ENCODE measurements at regions not wholly inside any gene's neighbourhood (a gene's known extent, or its start where the extent isn't known, plus 50 kb on each side); places are given as distances from the start of the nearest gene placed in this dataset.

- DNase-seq (ENCODE audit: low spot score in 2 of 2) (no peak), ATAC-seq (ENCODE audit: low read depth) (no peak)
- H3K36me3 Mint-ChIP-seq = no peaks in the 10 kb centered on the region
- no peaks in the 10 kb centered on the region for H3K4me1 Mint-ChIP-seq
- no peak overlapping the region for H3K27ac Mint-ChIP-seq
- no peak overlapping the region for H3K4me3 Mint-ChIP-seq
- H3K27me3 Mint-ChIP-seq = no peaks in the 10 kb centered on the region
- peaks cover 4% of the 10 kb centered on the region for H3K9me3 Mint-ChIP-seq
These were observed 163.3 kb upstream of the ADAMTS5 start for GRCh38 chr21:27130154-27130553.

DNA sequence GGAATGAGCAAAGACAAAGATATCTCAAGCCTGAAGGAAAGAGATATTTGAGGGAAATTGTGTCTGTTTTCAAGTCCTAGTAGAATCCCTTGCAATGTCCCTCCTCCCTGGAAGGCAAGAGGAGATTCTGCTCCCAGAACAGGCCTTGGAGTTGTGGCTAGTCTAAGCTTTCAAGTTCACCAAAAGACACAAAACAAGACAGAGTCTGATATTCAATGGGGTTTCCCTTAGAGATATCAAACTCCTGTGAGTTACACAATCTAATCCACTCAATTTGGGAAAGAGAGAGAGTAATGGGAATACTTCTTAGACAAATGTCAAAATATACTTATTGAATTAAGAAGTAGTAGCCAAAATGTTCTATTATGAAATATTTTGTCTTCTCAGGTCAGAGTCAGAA, 162.8 kb upstream of the ADAMTS5 start:
- ATAC-seq (ENCODE audit: low read depth) = no peak
- H3K27me3 Mint-ChIP-seq = no peaks in the 10 kb centered on the region
- H3K36me3 Mint-ChIP-seq = no peaks in the 10 kb centered on the region
- no peak overlapping the region for H3K27ac Mint-ChIP-seq
- peaks cover 4% of the 10 kb centered on the region for H3K9me3 Mint-ChIP-seq
- H3K4me1 Mint-ChIP-seq = no peaks in the 10 kb centered on the region
- H3K4me3 Mint-ChIP-seq = no peak overlapping the region
- no peak for DNase-seq (ENCODE audit: low spot score in 2 of 2)

- Mint-ChIP-seq H3K36me3 (no peaks in the 10 kb centered on the region), H3K27ac (no peak overlapping the region), H3K27me3 (no peaks in the 10 kb centered on the region), H3K4me3 (no peak overlapping the region), H3K9me3 (peaks cover 4% of the 10 kb centered on the region), H3K4me1 (no peaks in the 10 kb centered on the region)
- ATAC-seq (ENCODE audit: low read depth) = no peak
- DNase-seq (ENCODE audit: low spot score in 2 of 2) = no peak
These were observed 162.3 kb upstream of the ADAMTS5 start for GRCh38 chr21:27129215-27129614.

DNA sequence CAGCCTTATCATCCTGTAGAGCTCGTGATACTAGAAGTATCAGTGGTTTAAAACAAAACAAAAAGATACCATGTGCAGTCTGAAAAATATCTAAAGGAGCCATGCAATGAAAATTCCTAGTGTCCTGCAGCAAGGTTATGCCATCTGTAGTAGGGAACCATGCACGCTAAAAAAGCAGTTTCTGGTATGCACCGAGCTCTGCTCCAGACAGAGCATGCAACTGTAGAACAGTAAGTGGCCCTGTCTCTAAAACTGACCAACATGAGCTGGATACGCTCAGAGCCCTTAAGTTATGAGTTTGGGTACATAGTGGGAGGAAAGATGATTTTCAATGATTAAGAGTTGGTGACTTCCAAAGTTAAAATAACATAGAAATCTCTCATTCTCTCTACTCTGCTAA, 159.3 kb upstream of the ADAMTS5 start:
- H3K9me3 Mint-ChIP-seq = no peaks in the 10 kb centered on the region
- no peaks in the 10 kb centered on the region for H3K27me3 Mint-ChIP-seq
- DNase-seq (ENCODE audit: low spot score in 2 of 2) (no peak), ATAC-seq (ENCODE audit: low read depth) (no peak)
- H3K36me3 Mint-ChIP-seq = no peaks in the 10 kb centered on the region
- no peak overlapping the region for H3K27ac Mint-ChIP-seq
- H3K4me3 Mint-ChIP-seq = no peak overlapping the region
- no peaks in the 10 kb centered on the region for H3K4me1 Mint-ChIP-seq

DNA sequence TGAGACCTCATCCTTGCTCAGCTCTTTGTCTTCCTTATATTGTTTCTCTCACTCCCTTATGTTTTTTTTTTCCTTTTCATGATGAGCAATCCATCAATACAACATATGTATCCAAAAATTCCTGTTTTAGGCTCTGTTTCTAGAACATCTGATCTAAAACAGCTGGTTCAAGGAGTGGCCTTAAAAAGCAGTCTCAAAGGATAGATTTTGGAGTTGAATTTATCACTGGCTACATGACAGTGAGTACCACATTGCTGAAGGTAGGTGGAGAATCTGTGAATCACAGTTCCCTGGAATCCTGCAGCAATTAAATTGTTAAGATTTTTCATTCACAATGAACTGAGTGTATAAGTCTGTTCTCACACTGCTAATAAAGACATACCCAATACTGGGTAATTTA, 155.8 kb upstream of the ADAMTS5 start:
- H3K36me3 Mint-ChIP-seq = no peaks in the 10 kb centered on the region
- H3K27me3 Mint-ChIP-seq = no peaks in the 10 kb centered on the region
- H3K4me1 Mint-ChIP-seq = no peaks in the 10 kb centered on the region
- DNase-seq (ENCODE audit: low spot score in 2 of 2) = no peak
- no peaks in the 10 kb centered on the region for H3K9me3 Mint-ChIP-seq
- no peak overlapping the region for H3K27ac Mint-ChIP-seq
- ATAC-seq (ENCODE audit: low read depth) = no peak
- H3K4me3 Mint-ChIP-seq = no peak overlapping the region

DNA sequence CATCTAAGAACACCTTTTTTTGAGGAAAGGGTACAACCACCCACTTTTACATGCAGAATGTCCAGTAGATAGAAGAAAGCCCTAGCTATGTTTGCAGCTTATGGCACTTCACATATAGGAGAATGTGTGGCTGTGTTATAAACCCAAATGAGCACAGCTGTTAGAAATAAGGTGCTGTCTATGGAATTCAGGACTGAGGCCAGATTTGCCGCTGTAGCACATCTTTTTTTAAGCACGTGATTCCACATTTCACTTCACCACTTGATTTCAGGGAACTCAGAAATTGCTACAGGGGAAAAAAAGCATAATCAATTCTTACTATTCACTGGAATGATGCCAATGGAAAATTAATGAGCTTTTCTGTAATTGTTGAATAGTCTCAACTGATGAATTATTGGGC, 147.2 kb upstream of the ADAMTS5 start:
- H3K36me3 Mint-ChIP-seq = no peaks in the 10 kb centered on the region
- ATAC-seq (ENCODE audit: low read depth) = no peak
- no peaks in the 10 kb centered on the region for H3K4me1 Mint-ChIP-seq
- no peak for DNase-seq (ENCODE audit: low spot score in 2 of 2)
- peaks cover 4% of the 10 kb centered on the region for H3K9me3 Mint-ChIP-seq
- no peaks in the 10 kb centered on the region for H3K27me3 Mint-ChIP-seq
- H3K27ac Mint-ChIP-seq = no peak overlapping the region
- no peak overlapping the region for H3K4me3 Mint-ChIP-seq

GRCh38 chr21:27112186-27112585, 145.3 kb upstream of the ADAMTS5 start:
- no peaks in the 10 kb centered on the region for H3K27me3 Mint-ChIP-seq
- no peak overlapping the region for H3K4me3 Mint-ChIP-seq
- DNase-seq (ENCODE audit: low spot score in 2 of 2) (no peak), ATAC-seq (ENCODE audit: low read depth) (no peak)
- peaks cover 4% of the 10 kb centered on the region for H3K9me3 Mint-ChIP-seq
- H3K36me3 Mint-ChIP-seq = no peaks in the 10 kb centered on the region
- H3K4me1 Mint-ChIP-seq = no peaks in the 10 kb centered on the region
- H3K27ac Mint-ChIP-seq = no peak overlapping the region

DNA sequence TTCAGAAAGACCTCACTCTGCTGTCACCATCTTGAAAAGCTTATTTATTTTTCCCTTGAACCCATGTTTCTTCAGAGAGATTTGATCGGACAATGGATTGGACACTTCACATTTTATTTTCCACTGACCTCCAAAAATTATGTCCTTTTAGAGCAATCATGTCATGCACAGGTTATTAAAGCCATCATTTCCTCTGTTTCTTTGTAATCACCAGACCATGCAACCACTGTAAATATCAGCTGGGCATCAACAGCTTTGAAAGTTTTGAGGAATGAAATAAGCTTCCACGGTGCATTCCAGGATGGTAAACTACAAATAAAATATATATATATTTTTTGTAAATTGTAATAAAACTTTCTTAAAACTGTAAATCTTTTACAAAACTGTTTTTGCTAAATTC, 144.1 kb upstream of the ADAMTS5 start:
- H3K27ac Mint-ChIP-seq = no peak overlapping the region
- no peak for ATAC-seq (ENCODE audit: low read depth)

GRCh38 chr21:27108701-27109100, 141.8 kb upstream of the ADAMTS5 start:
- DNase-seq (ENCODE audit: low spot score in 2 of 2) (no peak), ATAC-seq (ENCODE audit: low read depth) (no peak)
- Mint-ChIP-seq H3K27ac (no peak overlapping the region), H3K27me3 (no peaks in the 10 kb centered on the region), H3K36me3 (no peaks in the 10 kb centered on the region), H3K4me1 (no peaks in the 10 kb centered on the region), H3K4me3 (no peak overlapping the region), H3K9me3 (peaks cover 5% of the 10 kb centered on the region)

More for the DNA sequence above, 144.1 kb upstream of the ADAMTS5 start:
- H3K4me1 Mint-ChIP-seq = no peaks in the 10 kb centered on the region
- no peak overlapping the region for H3K4me3 Mint-ChIP-seq
- H3K9me3 Mint-ChIP-seq = peaks cover 6% of the 10 kb centered on the region
- no peaks in the 10 kb centered on the region for H3K36me3 Mint-ChIP-seq
- DNase-seq (ENCODE audit: low spot score in 2 of 2) = no peak
- no peaks in the 10 kb centered on the region for H3K27me3 Mint-ChIP-seq

DNA sequence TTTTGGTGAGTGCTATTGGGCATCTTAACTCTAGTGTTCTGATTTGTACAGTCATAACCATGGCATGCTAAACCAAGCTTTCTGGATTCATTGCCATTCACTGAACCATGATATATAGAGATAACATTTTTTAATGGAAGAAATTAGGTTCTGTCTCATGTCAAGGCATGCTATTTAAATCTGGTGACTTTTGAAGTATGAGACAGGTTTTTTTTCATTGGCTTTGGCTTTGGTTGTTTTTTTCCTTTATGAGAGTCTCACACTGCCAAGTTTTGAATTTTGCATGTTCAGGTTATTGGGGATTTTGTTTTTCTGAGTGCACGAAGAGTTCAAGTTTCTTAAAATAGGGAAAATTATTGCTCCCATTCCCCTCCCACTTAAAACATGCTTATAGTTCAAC, 141.3 kb upstream of the ADAMTS5 start:
- no peak for ATAC-seq (ENCODE audit: low read depth)

DNA sequence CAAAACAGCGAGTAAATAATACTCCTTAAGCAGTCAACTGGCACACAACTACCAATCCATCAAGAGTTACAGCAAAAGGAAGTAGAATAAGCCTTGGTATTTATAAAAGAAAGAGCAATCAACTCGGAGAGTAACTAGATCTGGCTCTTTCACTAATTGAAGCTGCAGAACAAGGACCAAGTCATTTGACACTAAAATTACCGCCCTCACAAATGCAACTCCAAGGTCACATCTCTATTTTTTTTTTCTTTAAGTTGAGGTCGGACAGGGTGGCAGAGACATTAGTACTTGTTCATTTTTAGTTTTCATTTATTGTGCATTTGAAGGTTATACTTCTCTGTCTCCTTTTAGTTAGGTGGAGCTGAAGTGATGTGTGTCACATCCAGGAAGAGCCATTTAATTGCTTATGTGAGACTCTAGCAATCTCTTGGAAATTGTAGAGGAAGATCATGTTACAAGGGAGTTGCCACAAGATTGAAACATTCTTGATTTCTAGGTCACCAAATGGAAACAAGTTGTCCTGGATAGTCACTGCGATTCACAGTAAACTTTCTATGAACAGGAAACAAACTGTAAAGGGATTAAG, 138.1 kb upstream of the ADAMTS5 start:
- no peak for DNase-seq (ENCODE audit: low spot score in 2 of 2)
- Mint-ChIP-seq H3K9me3 (peaks cover 6% of the 10 kb centered on the region), H3K36me3 (no peaks in the 10 kb centered on the region), H3K4me1 (no peaks in the 10 kb centered on the region), H3K27ac (no peak overlapping the region), H3K27me3 (no peaks in the 10 kb centered on the region), H3K4me3 (no peak overlapping the region)
- ATAC-seq (ENCODE audit: low read depth) = no peak

More for the DNA sequence above, 141.3 kb upstream of the ADAMTS5 start:
- no peak for DNase-seq (ENCODE audit: low spot score in 2 of 2)
- Mint-ChIP-seq H3K4me3 (no peak overlapping the region), H3K27me3 (no peaks in the 10 kb centered on the region), H3K27ac (no peak overlapping the region), H3K4me1 (no peaks in the 10 kb centered on the region), H3K36me3 (no peaks in the 10 kb centered on the region), H3K9me3 (peaks cover 5% of the 10 kb centered on the region)

DNA sequence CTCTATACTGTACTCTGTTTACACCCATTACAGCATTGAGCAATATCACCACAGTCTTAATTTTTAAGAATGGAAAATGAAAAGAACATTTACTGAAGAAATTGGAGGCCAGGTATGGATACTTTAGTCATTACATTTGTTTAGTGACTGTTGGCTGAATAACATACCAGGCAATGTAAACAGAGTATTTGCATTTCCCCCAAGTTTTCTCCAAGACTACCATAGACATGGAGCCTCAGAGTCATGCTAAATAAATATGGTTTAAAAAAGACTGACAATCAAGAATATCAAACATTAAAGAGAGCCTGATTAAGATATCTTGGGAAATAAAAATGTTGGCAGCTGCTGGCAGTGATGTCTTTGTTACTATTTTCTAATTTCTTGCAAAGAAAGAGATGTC, 136.9 kb upstream of the ADAMTS5 start:
- no peaks in the 10 kb centered on the region for H3K4me1 Mint-ChIP-seq
- ATAC-seq (ENCODE audit: low read depth) (no peak), DNase-seq (ENCODE audit: low spot score in 2 of 2) (no peak)
- H3K9me3 Mint-ChIP-seq = peaks cover 5% of the 10 kb centered on the region
- H3K4me3 Mint-ChIP-seq = no peak overlapping the region
- no peak overlapping the region for H3K27ac Mint-ChIP-seq
- H3K27me3 Mint-ChIP-seq = no peaks in the 10 kb centered on the region
- no peaks in the 10 kb centered on the region for H3K36me3 Mint-ChIP-seq

GRCh38 chr21:27101523-27101922, 134.6 kb upstream of the ADAMTS5 start:
- H3K4me1 Mint-ChIP-seq = no peaks in the 10 kb centered on the region
- DNase-seq (ENCODE audit: low spot score in 2 of 2) (no peak), ATAC-seq (ENCODE audit: low read depth) (no peak)
- no peaks in the 10 kb centered on the region for H3K36me3 Mint-ChIP-seq
- H3K27ac Mint-ChIP-seq = no peak overlapping the region
- H3K27me3 Mint-ChIP-seq = no peaks in the 10 kb centered on the region
- peaks cover 12% of the 10 kb centered on the region for H3K9me3 Mint-ChIP-seq
- H3K4me3 Mint-ChIP-seq = no peak overlapping the region

DNA sequence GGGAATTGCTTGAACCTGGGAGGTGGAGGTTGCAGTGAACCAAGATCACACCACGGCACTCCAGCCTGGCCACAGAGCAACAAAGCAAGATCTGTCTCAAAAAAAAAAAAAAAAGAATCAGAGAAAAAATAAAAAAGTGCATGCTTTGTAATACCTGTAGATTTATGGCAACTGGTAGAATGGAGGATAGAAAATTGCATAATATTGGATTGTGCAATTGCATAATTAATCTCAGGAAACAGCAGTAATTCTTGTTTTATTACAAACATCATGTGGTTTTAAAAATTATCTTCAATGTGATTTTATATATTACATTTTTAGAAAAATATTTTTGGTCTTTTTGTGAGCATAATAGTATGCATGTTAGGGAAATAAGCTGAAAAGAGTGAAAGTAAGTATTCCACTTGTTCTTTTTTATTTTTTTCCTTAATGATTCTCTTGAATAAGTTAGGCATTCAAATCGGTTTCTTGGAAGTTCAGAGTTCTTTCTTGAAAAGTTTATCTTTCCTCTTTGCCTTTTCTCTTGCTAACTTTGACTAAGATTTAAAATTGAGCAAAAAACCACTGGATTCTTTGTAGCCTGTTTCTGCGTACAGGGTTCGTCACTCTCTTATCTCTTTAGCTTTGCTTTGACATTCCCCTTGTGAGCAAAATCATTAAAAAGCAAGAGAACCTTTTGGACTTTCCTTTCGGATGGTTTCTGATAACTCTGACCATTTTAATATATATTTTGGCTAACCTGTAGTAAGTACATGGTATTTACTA, 127.5 kb upstream of the ADAMTS5 start:
- Mint-ChIP-seq H3K9me3 (peaks cover 9% of the 10 kb centered on the region), H3K27me3 (no peaks in the 10 kb centered on the region), H3K4me1 (no peaks in the 10 kb centered on the region), H3K27ac (no peak overlapping the region), H3K36me3 (no peaks in the 10 kb centered on the region), H3K4me3 (no peak overlapping the region)
- DNase-seq (ENCODE audit: low spot score in 2 of 2) (no peak), ATAC-seq (ENCODE audit: low read depth) (no peak)

DNA sequence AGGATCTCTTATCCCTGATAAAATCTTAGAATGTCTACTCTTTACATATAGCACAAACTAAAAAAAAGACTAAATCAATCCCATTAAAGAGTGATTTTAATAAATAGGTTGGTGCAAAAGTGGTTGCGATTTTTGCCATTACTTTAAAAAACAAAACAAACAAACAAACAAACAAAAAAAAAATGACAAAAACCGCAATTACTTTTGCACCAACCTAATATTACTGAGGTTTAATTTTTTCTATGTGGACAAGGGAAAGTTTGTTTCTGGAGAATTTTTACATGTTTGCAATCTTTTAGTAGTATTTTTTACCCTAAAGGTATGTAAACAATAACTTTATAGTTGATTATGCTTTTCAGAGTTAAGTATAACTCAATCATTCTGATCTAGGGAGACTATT, 119.7 kb upstream of the ADAMTS5 start:
- DNase-seq (ENCODE audit: low spot score in 2 of 2) (no peak), ATAC-seq (ENCODE audit: low read depth) (no peak)
- Mint-ChIP-seq H3K27me3 (no peaks in the 10 kb centered on the region), H3K9me3 (peaks cover 9% of the 10 kb centered on the region), H3K4me1 (no peaks in the 10 kb centered on the region), H3K4me3 (no peak overlapping the region), H3K36me3 (no peaks in the 10 kb centered on the region), H3K27ac (no peak overlapping the region)
